Left lung (tissue), 4 donors: ENCODE measurements at regions not wholly inside any gene's neighbourhood (a gene's known extent, or its start where the extent isn't known, plus 50 kb on each side); places are given as distances from the start of the nearest gene placed in this dataset.

Source experiments
- ATAC-seq: fragments of 200-7000 bp; cut with Tn5 transposase; one replicate; pipeline ENCODE4 v1.9.1; 2020; ENCODE audit warnings: moderate library complexity
- DNase-seq, 4 donors: peaks; one replicate each; pipeline ENCODE4 v3.0.0-alpha.2; 2013 to 2020
- H3K27ac ChIP-seq, 2 donors: fragments of 200-600 bp; sonication (generic) in 1 of 2; one replicate each; pipeline versions ENCODE4 v1.5.0 to v1.8.0; 2020 to 2021
- H3K27me3 ChIP-seq, 2 donors: fragments of 200-600 bp; sonication (generic) in 1 of 2; one replicate each; pipeline versions ENCODE4 v1.5.0 to v1.8.0; 2020 to 2021
- H3K36me3 ChIP-seq, 2 donors: fragments of 200-600 bp; sonication (generic) in 1 of 2; one replicate each; pipeline versions ENCODE4 v1.5.0 to v1.8.0; 2020 to 2021
- H3K4me1 ChIP-seq, 2 donors: fragments of 200-600 bp; one replicate each; pipeline ENCODE4 v1.8.0; 2021
- H3K4me3 ChIP-seq, 2 donors: fragments of 200-600 bp; sonication (generic) in 1 of 2; one replicate each; pipeline versions ENCODE4 v1.5.0 to v1.8.0; 2020 to 2021; ENCODE audit warnings: mild to moderate bottlenecking in 1 of 2
- H3K9me3 ChIP-seq, 2 donors: fragments of 200-600 bp; sonication (generic) in 1 of 2; one replicate each; pipeline versions ENCODE4 v1.5.0 to v1.8.0; 2020 to 2021
- CTCF ChIP-seq, 2 donors: fragments of 200-600 bp; sonication (generic) in 1 of 2; IDR thresholded peaks; one replicate each; pipeline versions ENCODE4 v1.5.0 to v1.8.0; 2021; ENCODE audit warnings: antibody characterized with exemption in 2 of 2
- intact Hi-C, 2 donors: fragments of 100-400 bp; cut with DNase I; formaldehyde crosslinking; loops; one replicate each; pipeline versions ENCODE4 v1.11.2 to v1.14.2; 2022
- donor health status: DM: no; HTN: yes; CAD: no.
- donor health status: DM: no; HTN: no; CAD: no.

GRCh38 chr12:65637774-65638173 lies 186.5 kb upstream of the HMGA2 start:
- no peaks in the 10 kb centered on the region for H3K9me3 ChIP-seq
- no peaks in the 10 kb centered on the region for H3K4me1 ChIP-seq
- TF ChIP-seq CTCF (IDR thresholded peaks at IDR 0.05): no peak
- no peak overlapping the region for H3K4me3 ChIP-seq
- DNase-seq (no peak), ATAC-seq (no peak)
- peaks cover 15 to 39% of the 10 kb centered on the region in 2 donors for H3K27me3 ChIP-seq
- intact Hi-C loops: no loop called here
- H3K36me3 ChIP-seq: no peaks in the 10 kb centered on the region
- no peak overlapping the region for H3K27ac ChIP-seq

- ATAC-seq: no peak
- TF ChIP-seq CTCF (IDR thresholded peaks at IDR 0.05): no peak
- Histone ChIP-seq H3K4me3 (no peak overlapping the region), H3K36me3 (no peaks in the 10 kb centered on the region), H3K27ac (no peak overlapping the region), H3K9me3 (no peaks in the 10 kb centered on the region), H3K27me3 (peaks cover 19 to 39% of the 10 kb centered on the region in 2 donors), H3K4me1 (no peaks in the 10 kb centered on the region)
- DNase-seq: no peak
- intact Hi-C loops: no loop called here
Observed at GRCh38 chr12:65638324-65638723, 186.0 kb upstream of the HMGA2 start.

- intact Hi-C loops: no loop called here
- Histone ChIP-seq H3K4me3 (no peak overlapping the region), H3K36me3 (no peaks in the 10 kb centered on the region), H3K27ac (no peak overlapping the region), H3K9me3 (no peaks in the 10 kb centered on the region), H3K4me1 (no peaks in the 10 kb centered on the region), H3K27me3 (peaks cover 19 to 58% of the 10 kb centered on the region in 2 donors)
- ATAC-seq (no peak), DNase-seq (no peak)
- no peak for TF ChIP-seq CTCF (IDR thresholded peaks at IDR 0.05)
Observed at GRCh38 chr12:65640489-65640901, 183.8 kb upstream of the HMGA2 start.

- H3K27ac ChIP-seq: no peak overlapping the region
- intact Hi-C loops: no loop called here
- TF ChIP-seq CTCF (IDR thresholded peaks at IDR 0.05): no peak
- no peaks in the 10 kb centered on the region for H3K9me3 ChIP-seq
- peaks cover 23 to 71% of the 10 kb centered on the region in 2 donors for H3K27me3 ChIP-seq
- H3K4me1 ChIP-seq: no peaks in the 10 kb centered on the region
- no peak overlapping the region for H3K4me3 ChIP-seq
- ATAC-seq: no peak
- no peaks in the 10 kb centered on the region for H3K36me3 ChIP-seq
- DNase-seq: no peak
Observed at GRCh38 chr12:65642061-65642661, 182.1 kb upstream of the HMGA2 start.

GRCh38 chr12:65643171-65643570 lies 181.1 kb upstream of the HMGA2 start:
- DNase-seq (no peak), ATAC-seq (no peak)
- Histone ChIP-seq H3K4me1 (no peaks in the 10 kb centered on the region), H3K4me3 (no peak overlapping the region), H3K36me3 (no peaks in the 10 kb centered on the region), H3K9me3 (no peaks in the 10 kb centered on the region), H3K27ac (no peak overlapping the region), H3K27me3 (peaks cover 26 to 76% of the 10 kb centered on the region in 2 donors)
- intact Hi-C loops: no loop called here
- TF ChIP-seq CTCF (IDR thresholded peaks at IDR 0.05): no peak
